DND-41 (cell line): ENCODE measurements at regions not wholly inside any gene's neighbourhood (a gene's known extent, or its start where the extent isn't known, plus 50 kb on each side); places are given as distances from the start of the nearest gene placed in this dataset.

Source experiments
- CTCF ChIP-seq: IDR thresholded peaks from 2 replicates; pipeline ENCODE4 v1.5.1; 2012; ENCODE audit warnings: borderline replicate concordance, low read length, moderate library complexity, mild to moderate bottlenecking; ENCODE audit not compliant: poor library complexity, severe bottlenecking; ENCODE audit errors: extremely low read depth
- EZH2 ChIP-seq: IDR thresholded peaks from 3 replicates; pipeline ENCODE4 v1.6.1; 2012; ENCODE audit warnings: borderline replicate concordance, low read depth, mild to moderate bottlenecking, moderate library complexity, low read length, inconsistent platforms; ENCODE audit not compliant: severe bottlenecking

- no peak for TF ChIP-seq CTCF
- TF ChIP-seq EZH2 = no peak
Observed at GRCh38 chr5:97576956-97577355, 393.9 kb upstream of the RIOK2 start.
